SU-DHL-6 (cell line): ENCODE measurements at regions not wholly inside any gene's neighbourhood (a gene's known extent, or its start where the extent isn't known, plus 50 kb on each side); places are given as distances from the start of the nearest gene placed in this dataset.

Experiments
- EZH2phosphoT487 ChIP-seq: fragments of 200-600 bp; sonication (generic), shearing (Covaris generic); conservative IDR thresholded peaks from 2 replicates; pipeline ENCODE4 v1.6.1; 2018; ENCODE audit warnings: mild to moderate bottlenecking, antibody characterized with exemption, low read length, moderate library complexity, mixed read lengths
- TF ChIP-seq, protein P1 (sequence below): fragments of 200-600 bp; sonication (generic); IDR thresholded peaks from one replicate; pipeline ENCODE4 v1.5.1; 2017; ENCODE audit warnings: antibody characterized with exemption, mild to moderate bottlenecking, low read length, moderate library complexity; ENCODE audit not compliant: insufficient read depth, poor library complexity, severe bottlenecking

DNA sequence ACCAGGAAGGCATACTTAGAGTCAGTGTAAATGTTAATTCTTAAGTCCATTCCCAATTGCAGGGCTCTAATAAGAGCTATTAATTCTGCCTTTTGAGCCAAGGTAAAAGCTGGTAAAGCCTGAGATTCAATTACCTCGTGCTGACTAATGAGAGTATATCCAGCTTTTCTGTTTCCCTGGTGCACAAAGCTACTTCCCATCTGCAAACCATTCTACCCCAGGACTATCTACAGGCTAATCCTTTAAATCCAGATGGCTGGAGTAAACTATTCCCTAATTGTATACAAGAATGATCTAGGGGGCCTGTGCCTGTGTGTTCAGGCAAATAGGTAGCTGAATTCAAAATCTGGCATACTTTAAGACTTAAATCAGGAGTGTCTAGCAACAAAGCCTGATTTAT is 365.0 kb downstream of the GPM6A start:
- TF ChIP-seq EZH2phosphoT487 = no peak
- TF ChIP-seq, protein P1, sequence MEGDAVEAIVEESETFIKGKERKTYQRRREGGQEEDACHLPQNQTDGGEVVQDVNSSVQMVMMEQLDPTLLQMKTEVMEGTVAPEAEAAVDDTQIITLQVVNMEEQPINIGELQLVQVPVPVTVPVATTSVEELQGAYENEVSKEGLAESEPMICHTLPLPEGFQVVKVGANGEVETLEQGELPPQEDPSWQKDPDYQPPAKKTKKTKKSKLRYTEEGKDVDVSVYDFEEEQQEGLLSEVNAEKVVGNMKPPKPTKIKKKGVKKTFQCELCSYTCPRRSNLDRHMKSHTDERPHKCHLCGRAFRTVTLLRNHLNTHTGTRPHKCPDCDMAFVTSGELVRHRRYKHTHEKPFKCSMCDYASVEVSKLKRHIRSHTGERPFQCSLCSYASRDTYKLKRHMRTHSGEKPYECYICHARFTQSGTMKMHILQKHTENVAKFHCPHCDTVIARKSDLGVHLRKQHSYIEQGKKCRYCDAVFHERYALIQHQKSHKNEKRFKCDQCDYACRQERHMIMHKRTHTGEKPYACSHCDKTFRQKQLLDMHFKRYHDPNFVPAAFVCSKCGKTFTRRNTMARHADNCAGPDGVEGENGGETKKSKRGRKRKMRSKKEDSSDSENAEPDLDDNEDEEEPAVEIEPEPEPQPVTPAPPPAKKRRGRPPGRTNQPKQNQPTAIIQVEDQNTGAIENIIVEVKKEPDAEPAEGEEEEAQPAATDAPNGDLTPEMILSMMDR = no peak
